ENCODE measurements at regions not wholly inside any gene's neighbourhood (a gene's known extent, or its start where the extent isn't known, plus 50 kb on each side); places are given as distances from the start of the nearest gene placed in this dataset.
A peak's percentile ranks its signal among the peaks of the same experiment; 100 is the strongest.

DNA sequence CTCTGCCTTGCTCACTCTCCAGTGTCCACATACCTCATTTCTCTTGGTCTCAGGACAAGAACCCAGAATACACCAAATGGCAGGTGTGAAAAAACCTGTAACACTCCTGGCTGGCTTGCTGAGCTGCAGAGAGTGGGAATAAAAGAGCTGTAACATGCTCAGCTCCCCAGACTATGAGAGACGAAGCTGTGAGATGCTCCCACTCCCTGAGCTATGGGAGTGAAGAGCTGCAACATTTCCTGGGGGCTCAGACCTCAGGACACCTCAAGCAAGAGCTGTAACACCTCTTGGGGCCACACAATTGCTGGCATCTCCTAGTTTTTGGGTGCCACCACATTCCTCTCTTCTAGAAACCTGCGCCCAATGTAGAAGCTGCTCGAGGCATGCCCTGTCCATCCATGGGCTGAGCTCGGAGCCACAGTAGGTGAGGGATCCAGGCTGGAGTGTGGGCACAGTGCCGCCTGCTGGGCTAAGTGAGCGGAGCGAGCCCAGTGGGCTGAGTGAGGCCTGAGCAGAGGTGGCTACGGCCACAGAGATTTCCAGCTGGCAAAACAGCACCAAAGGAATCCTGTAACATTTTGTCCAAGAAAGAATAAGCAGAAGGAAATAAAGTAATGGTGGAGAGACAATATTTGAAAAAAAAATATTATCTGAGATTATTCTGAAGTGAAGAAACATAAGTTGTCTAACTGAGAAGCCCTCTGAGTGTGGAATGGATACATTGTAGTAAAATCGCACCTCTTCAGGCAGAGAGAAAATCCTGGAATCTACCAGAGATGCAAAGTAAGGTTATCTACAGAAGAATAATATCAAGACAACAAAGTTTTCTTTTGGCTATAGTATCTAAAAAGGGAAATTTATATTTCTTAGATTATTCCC lies 186.2 kb upstream of the PCDH9 start:
- TF ChIP-seq, protein P1, sequence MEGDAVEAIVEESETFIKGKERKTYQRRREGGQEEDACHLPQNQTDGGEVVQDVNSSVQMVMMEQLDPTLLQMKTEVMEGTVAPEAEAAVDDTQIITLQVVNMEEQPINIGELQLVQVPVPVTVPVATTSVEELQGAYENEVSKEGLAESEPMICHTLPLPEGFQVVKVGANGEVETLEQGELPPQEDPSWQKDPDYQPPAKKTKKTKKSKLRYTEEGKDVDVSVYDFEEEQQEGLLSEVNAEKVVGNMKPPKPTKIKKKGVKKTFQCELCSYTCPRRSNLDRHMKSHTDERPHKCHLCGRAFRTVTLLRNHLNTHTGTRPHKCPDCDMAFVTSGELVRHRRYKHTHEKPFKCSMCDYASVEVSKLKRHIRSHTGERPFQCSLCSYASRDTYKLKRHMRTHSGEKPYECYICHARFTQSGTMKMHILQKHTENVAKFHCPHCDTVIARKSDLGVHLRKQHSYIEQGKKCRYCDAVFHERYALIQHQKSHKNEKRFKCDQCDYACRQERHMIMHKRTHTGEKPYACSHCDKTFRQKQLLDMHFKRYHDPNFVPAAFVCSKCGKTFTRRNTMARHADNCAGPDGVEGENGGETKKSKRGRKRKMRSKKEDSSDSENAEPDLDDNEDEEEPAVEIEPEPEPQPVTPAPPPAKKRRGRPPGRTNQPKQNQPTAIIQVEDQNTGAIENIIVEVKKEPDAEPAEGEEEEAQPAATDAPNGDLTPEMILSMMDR (conservative IDR thresholded peaks at IDR 0.05; ENCODE audit: low read length) = peak; percentile 52
- H3K4me3 ChIP-seq (ENCODE audit: low read length) = no peak overlapping the region
- DNase-seq (ENCODE audit: low read depth) = peak; percentile 1

DNA sequence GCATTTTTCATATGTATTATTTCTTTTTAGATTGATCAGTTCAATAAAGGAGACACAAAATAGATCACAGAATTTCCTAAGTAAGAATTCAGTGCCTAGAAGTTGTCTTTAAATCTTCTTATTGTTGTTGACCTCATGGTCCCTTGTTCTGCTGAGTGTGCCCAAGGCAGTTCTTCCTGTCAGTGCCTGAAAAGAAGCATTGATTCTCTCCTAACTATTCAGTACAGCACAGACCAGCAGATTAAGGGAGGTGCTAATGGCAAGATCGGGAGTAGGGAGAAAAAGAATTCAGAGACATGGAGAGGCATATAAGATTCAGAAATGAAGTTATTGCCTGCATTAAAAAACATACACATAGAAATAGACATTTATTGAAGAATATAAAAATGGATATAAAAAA lies 180.5 kb upstream of the PCDH9 start:
- DNase-seq (ENCODE audit: low read depth) = no peak
- no peak overlapping the region for H3K4me3 ChIP-seq (ENCODE audit: low read length)
- TF ChIP-seq, protein P1 (conservative IDR thresholded peaks at IDR 0.05; ENCODE audit: low read length) = no peak

DNA sequence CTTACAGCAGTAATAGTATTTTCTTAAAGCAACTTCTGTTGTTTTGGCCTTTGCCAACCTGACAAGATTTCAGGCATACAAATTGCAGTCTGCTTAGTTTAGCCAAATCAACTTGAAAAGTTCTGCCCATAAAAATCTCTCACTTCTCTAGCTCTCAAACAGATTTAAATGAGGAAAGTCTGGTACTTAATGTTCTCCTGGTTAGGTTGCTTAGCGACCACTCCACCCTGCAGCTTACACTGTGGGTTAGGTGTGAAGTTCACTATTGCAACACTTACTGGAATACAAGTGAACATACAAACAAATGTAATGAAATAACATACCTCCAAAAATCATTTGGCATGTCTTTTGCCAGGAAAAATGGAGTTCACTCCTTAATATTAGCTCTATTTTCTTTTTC lies 178.7 kb upstream of the PCDH9 start:
- H3K4me3 ChIP-seq (ENCODE audit: low read length) = no peak overlapping the region
- no peak for DNase-seq (ENCODE audit: low read depth)
- TF ChIP-seq, protein P1 (conservative IDR thresholded peaks at IDR 0.05; ENCODE audit: low read length) = no peak

DNA sequence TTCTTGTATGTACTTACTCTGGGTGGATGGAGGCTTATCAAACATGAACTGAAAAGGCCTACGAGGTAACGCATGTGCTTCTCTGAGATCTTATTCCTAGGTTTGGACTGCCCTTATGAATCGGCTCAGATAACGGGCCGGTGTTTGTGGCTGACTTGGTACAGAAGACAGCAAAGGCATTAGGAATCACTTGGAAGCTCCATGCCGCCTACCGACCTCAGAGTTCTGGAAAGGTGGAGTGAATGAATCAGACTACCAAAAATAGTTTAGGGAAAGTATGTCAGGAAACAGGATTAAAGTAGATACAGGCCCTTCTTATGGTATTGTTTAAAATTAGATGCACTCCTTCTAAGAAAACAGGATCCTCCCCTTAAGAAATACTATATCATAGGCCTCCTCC lies 172.4 kb upstream of the PCDH9 start:
- no peak overlapping the region for H3K4me3 ChIP-seq (ENCODE audit: low read length)
- DNase-seq (ENCODE audit: low read depth) = no peak
- TF ChIP-seq, protein P1 (conservative IDR thresholded peaks at IDR 0.05; ENCODE audit: low read length) = no peak

DNA sequence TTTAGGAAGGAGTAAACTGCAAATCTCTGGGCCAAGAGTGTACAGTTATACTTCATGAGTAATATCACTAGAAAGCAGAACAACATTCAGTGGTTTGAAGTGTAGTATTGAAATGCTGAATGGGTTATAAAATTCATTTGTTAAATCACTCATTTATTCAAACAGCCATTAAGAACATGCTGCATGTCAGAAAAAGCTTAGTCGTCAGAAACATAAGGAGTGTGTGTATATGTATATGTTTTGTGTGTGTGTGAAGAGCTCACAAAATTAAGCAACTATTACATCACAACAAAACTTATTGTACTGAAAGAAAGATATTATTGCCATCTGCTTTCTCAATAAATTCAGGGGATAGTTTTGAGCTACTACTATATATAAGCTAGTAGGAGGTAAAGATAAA lies 165.4 kb upstream of the PCDH9 start:
- DNase-seq (ENCODE audit: low read depth) = no peak
- no peak overlapping the region for H3K4me3 ChIP-seq (ENCODE audit: low read length)
- TF ChIP-seq, protein P1 (conservative IDR thresholded peaks at IDR 0.05; ENCODE audit: low read length) = no peak

DNA sequence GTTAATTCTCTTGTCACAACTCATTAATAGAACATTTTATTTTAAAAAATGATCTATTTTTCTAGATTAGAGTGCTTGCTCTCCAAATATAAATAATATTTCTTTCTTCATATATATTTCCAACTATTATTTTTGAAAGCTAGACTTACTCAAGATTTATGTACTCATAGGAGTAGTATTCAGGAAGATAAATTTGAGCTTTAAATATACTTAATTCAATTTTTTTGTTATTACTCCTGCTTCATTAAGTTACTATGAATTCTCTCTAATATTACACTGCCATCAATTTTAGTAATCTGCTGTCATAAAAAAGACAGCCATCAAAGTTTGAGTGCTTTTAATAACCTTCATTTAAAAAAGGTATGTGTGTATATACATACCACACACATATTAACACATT lies 161.9 kb upstream of the PCDH9 start:
- DNase-seq (ENCODE audit: low read depth) = no peak
- TF ChIP-seq, protein P1 (conservative IDR thresholded peaks at IDR 0.05; ENCODE audit: low read length) = no peak
- H3K4me3 ChIP-seq (ENCODE audit: low read length) = no peak overlapping the region

DNA sequence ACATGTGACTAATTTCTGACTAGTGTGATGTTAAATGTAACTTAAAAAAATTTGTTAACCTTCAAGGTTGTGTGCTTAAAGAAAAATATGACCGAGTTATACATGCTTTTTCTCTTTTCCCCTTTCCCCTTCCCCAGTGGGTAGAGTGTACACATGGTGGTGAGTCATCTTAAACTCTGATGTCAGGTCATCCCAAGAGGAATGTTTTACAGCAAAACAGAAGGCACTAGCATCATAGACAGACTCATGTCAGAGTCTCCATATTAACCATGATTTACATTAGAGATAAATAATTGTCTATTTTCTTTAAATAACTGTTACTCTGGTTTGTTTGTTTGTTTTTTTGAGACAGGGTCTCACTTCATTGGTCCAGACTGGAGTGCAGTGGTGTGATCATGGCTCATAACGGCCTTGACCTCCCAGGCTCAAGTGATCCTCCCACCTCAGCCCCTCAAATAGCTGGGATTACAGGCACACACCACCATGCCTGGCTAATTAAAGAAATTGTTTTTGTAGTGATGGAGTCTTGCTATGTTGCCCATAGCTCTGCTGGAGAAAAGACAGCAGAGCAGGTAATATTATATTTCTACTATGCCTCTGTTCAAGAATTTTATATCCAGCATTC lies 160.4 kb upstream of the PCDH9 start:
- TF ChIP-seq, protein P1 (conservative IDR thresholded peaks at IDR 0.05; ENCODE audit: low read length) = no peak
- H3K4me3 ChIP-seq (ENCODE audit: low read length) = no peak overlapping the region
- no peak for DNase-seq (ENCODE audit: low read depth)

Measured in AG10803 (cell line).